ENCODE measurements at regions not wholly inside any gene's neighbourhood (a gene's known extent, or its start where the extent isn't known, plus 50 kb on each side); places are given as distances from the start of the nearest gene placed in this dataset.

DNA sequence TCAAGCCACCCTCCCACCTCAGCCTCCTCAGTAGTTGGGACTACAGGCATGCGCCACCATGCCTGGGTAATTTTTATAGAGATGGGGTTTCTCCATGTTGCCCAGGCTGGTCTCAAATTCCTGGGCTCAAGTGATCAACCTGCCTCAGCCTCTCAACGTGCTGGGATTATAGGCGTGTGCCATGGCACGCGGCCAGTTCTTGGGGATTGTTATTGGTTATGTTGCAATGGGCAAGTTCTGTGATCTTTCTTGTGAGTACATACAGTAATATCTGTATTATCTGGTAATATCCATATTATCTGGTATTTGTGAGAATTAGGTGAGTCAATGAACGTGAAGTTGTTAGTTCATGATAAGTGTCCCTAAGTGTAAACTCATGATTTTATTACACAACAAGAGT is 90.3 kb upstream of the TBL1X start:
- POLR2A ChIA-PET (ENCODE audit: unreplicated experiment): no interaction called here
- Histone ChIP-seq H4K8ac (ENCODE audit: low read depth in 2 of 2, low read length in 2 of 2) (no peak overlapping the region), H3K9ac (ENCODE audit: low read depth, low read length) (no peak overlapping the region), H3K27ac (ENCODE audit: insufficient read depth, low read length) (no peak overlapping the region), H3K4ac (ENCODE audit: low read depth, low read length) (no peak overlapping the region), H2BK20ac (ENCODE audit: low read depth, low read length) (no peak overlapping the region), H2BK15ac (ENCODE audit: low read depth, low read length) (no peak overlapping the region), H3K14ac (replicated peaks; ENCODE audit: low read depth, low read length) (no peak overlapping the region), H2AFZ (replicated peaks; ENCODE audit: low read length, poor library complexity) (no peak overlapping the region), H3K9me3 (ENCODE audit: control insufficient read depth, insufficient read depth, low read length) (no peaks in the 10 kb centered on the region; the same call in 1 of the 2 replicates), H2BK5ac (ENCODE audit: low read depth, low read length, poor library complexity, severe bottlenecking) (no peak overlapping the region), H3K4me2 (ENCODE audit: low read depth, low read length) (no peak overlapping the region; the same call in 1 of the 2 replicates), H4K5ac (ENCODE audit: low read depth, low read length) (no peak overlapping the region; the same call in 1 of the 2 replicates), H2AK9ac (replicated peaks; ENCODE audit: low read depth, low read length, poor library complexity) (no peak overlapping the region), H3K4me3 (ENCODE audit: insufficient read depth, low read depth, low read length) (no peak overlapping the region), H3K18ac (ENCODE audit: low read depth, low read length) (no peak overlapping the region; the same call in 1 of the 2 replicates), H3K27me3 (ENCODE audit: control insufficient read depth, insufficient read depth, low read length) (no peaks in the 10 kb centered on the region), H2AK5ac (ENCODE audit: low read depth, low read length) (no peak overlapping the region), H3K79me1 (ENCODE audit: low read depth in 1 of 2, low read length in 2 of 2) (no peaks in the 10 kb centered on the region; a peak in 1 of 4 replicates), H2BK120ac (ENCODE audit: low read depth, low read length) (no peak overlapping the region), H3K4me1 (ENCODE audit: control insufficient read depth, insufficient read depth, low read length) (peaks cover 3% of the 10 kb centered on the region), H3K9me1 (ENCODE audit: insufficient read depth, low read length) (0 out of 2 replicates have a peak, but pooled peaks cover 3% of the 10 kb centered on the region), H4K20me1 (ENCODE audit: insufficient read depth, low read length) (no peaks in the 10 kb centered on the region), H3K36me3 (ENCODE audit: control insufficient read depth, insufficient read depth, low read length) (no peaks in the 10 kb centered on the region), H3K56ac (ENCODE audit: extremely low read depth, insufficient read depth, low read length) (no peak overlapping the region), H4K91ac (ENCODE audit: insufficient read depth, low read depth, low read length) (no peak overlapping the region), H3K23ac (ENCODE audit: low read depth, low read length) (no peak overlapping the region)
- ATAC-seq (ENCODE audit: low read depth): no peak
- no peak for TF ChIP-seq CEBPB (IDR thresholded peaks at IDR 0.05; ENCODE audit: low read depth, low read length)
- TF ChIP-seq CHD1 (IDR thresholded peaks at IDR 0.05; ENCODE audit: low read depth, low read length): no peak
- TF ChIP-seq, protein P1, sequence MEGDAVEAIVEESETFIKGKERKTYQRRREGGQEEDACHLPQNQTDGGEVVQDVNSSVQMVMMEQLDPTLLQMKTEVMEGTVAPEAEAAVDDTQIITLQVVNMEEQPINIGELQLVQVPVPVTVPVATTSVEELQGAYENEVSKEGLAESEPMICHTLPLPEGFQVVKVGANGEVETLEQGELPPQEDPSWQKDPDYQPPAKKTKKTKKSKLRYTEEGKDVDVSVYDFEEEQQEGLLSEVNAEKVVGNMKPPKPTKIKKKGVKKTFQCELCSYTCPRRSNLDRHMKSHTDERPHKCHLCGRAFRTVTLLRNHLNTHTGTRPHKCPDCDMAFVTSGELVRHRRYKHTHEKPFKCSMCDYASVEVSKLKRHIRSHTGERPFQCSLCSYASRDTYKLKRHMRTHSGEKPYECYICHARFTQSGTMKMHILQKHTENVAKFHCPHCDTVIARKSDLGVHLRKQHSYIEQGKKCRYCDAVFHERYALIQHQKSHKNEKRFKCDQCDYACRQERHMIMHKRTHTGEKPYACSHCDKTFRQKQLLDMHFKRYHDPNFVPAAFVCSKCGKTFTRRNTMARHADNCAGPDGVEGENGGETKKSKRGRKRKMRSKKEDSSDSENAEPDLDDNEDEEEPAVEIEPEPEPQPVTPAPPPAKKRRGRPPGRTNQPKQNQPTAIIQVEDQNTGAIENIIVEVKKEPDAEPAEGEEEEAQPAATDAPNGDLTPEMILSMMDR (conservative IDR thresholded peaks at IDR 0.05; ENCODE audit: low read depth, low read length): no peak
- no peak for TF ChIP-seq MAZ (IDR thresholded peaks at IDR 0.05; ENCODE audit: borderline replicate concordance, low read depth, low read length)
- no peak for TF ChIP-seq RAD21 (IDR thresholded peaks at IDR 0.05; ENCODE audit: low read length)
- TF ChIP-seq RCOR1 (IDR thresholded peaks at IDR 0.05; ENCODE audit: insufficient replicate concordance, low read length): no peak
- no peak for TF ChIP-seq POLR2A (IDR thresholded peaks at IDR 0.05; ENCODE audit: low read depth, low read length)
- TF ChIP-seq SMC3 (IDR thresholded peaks at IDR 0.05; ENCODE audit: low read depth, low read length): no peak
- TF ChIP-seq RFX5 (IDR thresholded peaks at IDR 0.05; ENCODE audit: low read depth, low read length): no peak
- no peak for TF ChIP-seq MAFK (IDR thresholded peaks at IDR 0.05; ENCODE audit: low read depth, low read length)
- TF ChIP-seq, protein P2, sequence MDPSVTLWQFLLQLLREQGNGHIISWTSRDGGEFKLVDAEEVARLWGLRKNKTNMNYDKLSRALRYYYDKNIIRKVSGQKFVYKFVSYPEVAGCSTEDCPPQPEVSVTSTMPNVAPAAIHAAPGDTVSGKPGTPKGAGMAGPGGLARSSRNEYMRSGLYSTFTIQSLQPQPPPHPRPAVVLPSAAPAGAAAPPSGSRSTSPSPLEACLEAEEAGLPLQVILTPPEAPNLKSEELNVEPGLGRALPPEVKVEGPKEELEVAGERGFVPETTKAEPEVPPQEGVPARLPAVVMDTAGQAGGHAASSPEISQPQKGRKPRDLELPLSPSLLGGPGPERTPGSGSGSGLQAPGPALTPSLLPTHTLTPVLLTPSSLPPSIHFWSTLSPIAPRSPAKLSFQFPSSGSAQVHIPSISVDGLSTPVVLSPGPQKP (IDR thresholded peaks at IDR 0.05; ENCODE audit: borderline replicate concordance, low read depth, low read length): no peak
- TF ChIP-seq MXI1 (IDR thresholded peaks at IDR 0.05; ENCODE audit: borderline replicate concordance, low read depth, low read length): no peak
- no peak for TF ChIP-seq FOS (IDR thresholded peaks at IDR 0.05; ENCODE audit: low read depth, low read length)
- TF ChIP-seq, protein P3, sequence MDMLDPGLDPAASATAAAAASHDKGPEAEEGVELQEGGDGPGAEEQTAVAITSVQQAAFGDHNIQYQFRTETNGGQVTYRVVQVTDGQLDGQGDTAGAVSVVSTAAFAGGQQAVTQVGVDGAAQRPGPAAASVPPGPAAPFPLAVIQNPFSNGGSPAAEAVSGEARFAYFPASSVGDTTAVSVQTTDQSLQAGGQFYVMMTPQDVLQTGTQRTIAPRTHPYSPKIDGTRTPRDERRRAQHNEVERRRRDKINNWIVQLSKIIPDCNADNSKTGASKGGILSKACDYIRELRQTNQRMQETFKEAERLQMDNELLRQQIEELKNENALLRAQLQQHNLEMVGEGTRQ (IDR thresholded peaks at IDR 0.05; ENCODE audit: low read depth, low read length): no peak
- TF ChIP-seq NFE2L2 (IDR thresholded peaks at IDR 0.05; ENCODE audit: low read depth, low read length): no peak
- no peak for TF ChIP-seq BHLHE40 (IDR thresholded peaks at IDR 0.05; ENCODE audit: low read depth, low read length)
- no peak for DNase-seq
- CTCF ChIA-PET: no interaction called here
- intact Hi-C loops (cut with micrococcal nuclease): no loop called here
- in situ Hi-C loops (cut with MboI; ENCODE audit: low sequenced_read_pairs): no loop called here
- BruUV-seq (replicated peaks): no TSS peak
- dilution Hi-C loops (cut with HindIII; ENCODE audit: low sequenced_read_pairs, unreplicated experiment): no loop called here
- WGBS, 2 experiments (ENCODE audit: extremely low coverage in 2 of 2, insufficient read length in 1 of 2): no CpG with 5 or more reads among the region's 6 CpGs

All from IMR-90 (cell line).